GM20431 (cell line): ENCODE measurements at regions not wholly inside any gene's neighbourhood (a gene's known extent, or its start where the extent isn't known, plus 50 kb on each side); places are given as distances from the start of the nearest gene placed in this dataset.

ENCODE experiments used
- in situ Hi-C: fragments of 300-500 bp; cut with MseI, MboI; formaldehyde crosslinking; loops from one replicate; pipeline ENCODE4 v1.15.0; 2020; ENCODE audit warnings: low sequenced_read_pairs; ENCODE audit not compliant: unreplicated experiment

GRCh38 chr5:8034852-8035251, 165.9 kb downstream of the MTRR start:
- in situ Hi-C loops: no loop called here

DNA sequence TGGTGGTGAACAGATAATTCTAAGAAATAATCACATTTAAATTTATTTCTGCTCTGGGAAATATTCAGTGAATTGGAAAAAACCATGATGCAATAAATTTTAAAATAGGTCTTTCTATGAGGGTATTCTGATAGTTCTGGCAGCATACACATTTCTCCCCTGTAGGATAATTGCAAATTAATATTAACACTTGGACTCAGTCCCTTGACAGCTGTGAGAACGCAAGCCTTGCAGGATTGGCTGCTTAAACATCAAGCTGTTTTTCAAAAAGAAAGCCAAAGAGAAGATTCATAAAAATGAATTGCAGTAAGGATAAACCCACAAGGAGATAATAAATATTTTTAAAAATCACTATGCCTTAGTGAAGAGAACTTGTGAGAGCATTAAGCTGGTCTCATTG, 180.0 kb downstream of the MTRR start:
- in situ Hi-C loops: no loop called here

GRCh38 chr5:8050616-8051175, 181.7 kb downstream of the MTRR start:
- in situ Hi-C loops: no loop called here

DNA sequence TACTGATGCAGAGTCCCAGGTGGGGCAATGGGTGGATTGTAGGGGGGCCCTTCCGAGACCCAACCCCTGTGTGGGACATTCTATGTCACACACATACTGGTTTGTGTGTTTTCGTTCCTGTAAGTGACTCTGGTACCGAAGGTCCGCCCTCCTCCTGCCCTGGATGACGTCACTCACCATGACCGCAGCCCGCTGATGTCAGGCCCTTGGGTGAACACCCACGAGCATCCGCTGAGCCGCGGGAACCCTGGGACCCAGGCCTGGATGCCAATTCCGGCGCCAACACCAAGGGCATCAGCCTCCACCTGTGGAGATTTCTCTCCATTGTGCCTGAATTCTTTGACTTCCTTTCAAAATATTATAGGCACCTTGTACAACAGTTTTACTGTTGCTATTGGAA, 184.3 kb downstream of the MTRR start:
- in situ Hi-C loops: no loop called here

- in situ Hi-C loops: no loop called here
Measured at GRCh38 chr5:8057769-8058168, 188.8 kb downstream of the MTRR start.

GRCh38 chr5:8058616-8059190, 189.8 kb downstream of the MTRR start:
- in situ Hi-C loops: no loop called here

DNA sequence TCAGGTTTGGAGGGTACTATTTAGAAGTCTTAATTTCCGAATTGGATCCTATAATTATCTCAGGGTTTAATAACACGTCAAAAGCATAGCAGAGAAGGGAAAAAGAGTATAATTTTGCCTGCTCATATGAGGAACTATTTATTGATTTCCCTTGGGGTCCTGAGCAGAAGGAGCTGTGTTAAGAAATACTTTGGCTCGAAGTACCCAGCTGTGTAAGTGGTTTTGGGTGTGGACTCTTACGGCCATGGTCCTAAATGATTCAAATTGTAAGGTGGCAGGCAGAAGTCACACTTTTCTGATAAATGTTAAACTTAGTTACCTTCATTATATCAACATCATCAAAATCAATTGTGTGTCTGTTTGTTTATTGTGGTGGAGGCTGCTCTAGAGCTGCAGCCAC, 190.4 kb downstream of the MTRR start:
- in situ Hi-C loops: no loop called here

- in situ Hi-C loops: no loop called here
Measured at GRCh38 chr5:8060235-8060952, 191.4 kb downstream of the MTRR start.

GRCh38 chr5:8060953-8061429, 192.0 kb downstream of the MTRR start:
- in situ Hi-C loops: no loop called here

- in situ Hi-C loops: no loop called here
Measured at GRCh38 chr5:8062521-8062920, 193.6 kb downstream of the MTRR start.

- in situ Hi-C loops: no loop called here
Measured at GRCh38 chr5:8068078-8068477, 199.1 kb downstream of the MTRR start.

DNA sequence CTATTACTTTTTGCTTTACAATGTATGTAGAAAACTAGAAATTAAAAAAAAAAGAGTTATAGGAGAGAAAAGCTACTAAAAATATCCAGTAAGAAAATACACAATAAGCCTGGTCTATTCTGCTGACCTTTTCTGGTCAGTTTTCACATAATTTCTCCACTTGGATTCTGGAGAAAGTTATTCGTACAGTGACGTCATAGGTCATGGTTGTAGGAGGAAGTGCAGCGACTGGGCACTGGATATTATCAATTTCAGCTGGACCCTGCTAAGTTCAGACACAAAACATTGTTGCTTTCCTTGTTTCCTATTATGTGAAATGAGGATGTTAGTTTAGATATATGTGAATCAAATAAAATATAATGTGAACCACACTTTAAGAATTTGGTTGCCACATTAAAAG, 201.2 kb downstream of the MTRR start:
- in situ Hi-C loops: no loop called here

- in situ Hi-C loops: no loop called here
Measured at GRCh38 chr5:8079056-8079455, 210.1 kb downstream of the MTRR start.

DNA sequence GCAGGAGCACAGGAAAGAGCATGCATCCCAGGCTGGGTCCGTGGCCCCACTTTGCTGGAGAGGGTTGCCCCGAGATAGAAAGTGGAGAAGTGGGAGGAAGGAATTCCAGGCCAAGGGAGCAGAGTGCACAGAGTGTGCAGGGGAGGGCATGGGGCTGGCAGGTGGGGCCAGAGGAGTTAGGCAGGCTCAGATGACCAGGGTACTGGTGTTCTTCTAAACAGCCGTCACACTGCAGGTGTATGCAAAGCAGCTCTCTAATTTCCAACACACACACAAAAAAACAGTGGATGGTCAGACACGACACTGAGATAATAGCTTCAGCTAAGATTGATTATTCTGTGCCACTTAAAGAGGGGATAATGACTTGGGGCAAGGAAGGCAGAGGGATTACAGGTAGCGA, 212.2 kb downstream of the MTRR start:
- in situ Hi-C loops: no loop called here

DNA sequence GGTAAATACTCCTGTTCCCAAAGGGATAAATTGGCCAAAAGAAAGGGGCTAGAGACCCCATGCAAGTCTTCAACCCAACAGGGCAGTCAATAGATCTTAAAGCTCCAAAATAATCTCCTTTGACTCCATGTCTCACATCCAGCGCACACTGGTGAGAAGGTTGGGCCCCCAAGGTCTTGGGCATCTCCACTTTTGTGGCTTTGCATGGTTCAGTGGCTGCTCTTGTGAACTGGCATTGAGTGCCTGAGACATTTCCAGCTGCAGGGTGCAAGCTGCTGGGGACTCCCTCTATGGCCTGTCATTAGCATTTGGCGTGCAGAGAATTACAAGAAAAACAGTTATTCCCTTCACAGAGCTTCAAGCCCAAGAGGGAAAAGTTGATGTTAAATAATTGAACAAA, 224.7 kb downstream of the MTRR start:
- in situ Hi-C loops: no loop called here

DNA sequence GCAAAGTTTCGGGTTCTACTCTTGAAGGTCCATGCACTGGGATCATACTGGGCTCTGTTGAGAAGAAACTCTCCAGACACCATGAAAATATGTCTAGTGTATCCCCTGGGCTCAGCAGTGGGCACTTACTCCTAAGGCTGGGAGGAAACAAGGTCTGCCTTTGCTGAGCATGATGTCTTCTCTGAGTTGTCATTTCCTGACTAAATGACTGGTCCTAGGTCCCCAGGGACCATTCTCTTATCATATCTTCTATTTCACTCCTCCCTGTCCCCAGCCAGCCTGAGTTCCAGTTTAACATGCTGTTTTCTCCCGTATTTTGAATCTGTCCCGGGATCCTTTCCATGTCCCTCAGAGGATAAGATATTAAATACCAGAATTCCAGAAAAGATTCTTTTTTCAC, 225.4 kb downstream of the MTRR start:
- in situ Hi-C loops: no loop called here

DNA sequence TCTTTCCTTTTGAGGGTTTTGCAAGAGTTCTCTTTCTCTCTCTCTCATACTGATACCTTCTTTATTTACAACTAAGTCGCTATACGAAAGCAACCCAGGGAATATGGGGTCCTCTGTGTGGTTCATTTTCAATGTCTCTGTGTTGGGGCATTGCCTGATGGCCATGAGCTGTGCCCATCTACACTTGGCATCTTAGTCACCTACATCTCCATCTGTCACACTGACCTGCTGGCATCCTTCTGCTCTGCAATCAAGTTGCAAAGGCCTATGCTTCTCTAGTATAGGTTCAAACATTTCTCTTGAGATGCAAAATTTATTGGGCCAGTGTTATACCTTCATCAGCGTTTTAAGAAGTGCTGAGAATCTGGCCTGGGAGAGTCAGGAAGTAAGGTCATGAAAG, 228.2 kb downstream of the MTRR start:
- in situ Hi-C loops: no loop called here

GRCh38 chr5:8098081-8098480, 229.1 kb downstream of the MTRR start:
- in situ Hi-C loops: no loop called here

DNA sequence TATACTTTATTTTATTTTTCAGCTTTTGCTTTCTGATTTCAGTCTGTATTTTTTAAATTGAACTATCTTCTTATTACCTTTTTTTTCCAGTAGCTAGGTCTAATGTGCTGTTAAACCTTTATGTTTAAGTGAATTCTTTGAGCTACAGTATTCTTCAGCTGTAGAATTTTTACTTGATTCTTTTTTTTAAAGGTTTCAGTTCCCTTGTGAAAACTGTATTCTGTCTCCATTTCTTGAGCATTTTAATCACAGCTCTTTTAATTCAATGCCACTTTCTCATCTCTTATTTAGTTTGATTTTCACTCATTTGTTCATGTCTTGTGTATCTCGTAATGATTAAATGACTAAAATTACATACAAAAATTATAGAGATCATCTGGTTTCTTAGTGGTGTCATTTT, 233.8 kb downstream of the MTRR start:
- in situ Hi-C loops: no loop called here

DNA sequence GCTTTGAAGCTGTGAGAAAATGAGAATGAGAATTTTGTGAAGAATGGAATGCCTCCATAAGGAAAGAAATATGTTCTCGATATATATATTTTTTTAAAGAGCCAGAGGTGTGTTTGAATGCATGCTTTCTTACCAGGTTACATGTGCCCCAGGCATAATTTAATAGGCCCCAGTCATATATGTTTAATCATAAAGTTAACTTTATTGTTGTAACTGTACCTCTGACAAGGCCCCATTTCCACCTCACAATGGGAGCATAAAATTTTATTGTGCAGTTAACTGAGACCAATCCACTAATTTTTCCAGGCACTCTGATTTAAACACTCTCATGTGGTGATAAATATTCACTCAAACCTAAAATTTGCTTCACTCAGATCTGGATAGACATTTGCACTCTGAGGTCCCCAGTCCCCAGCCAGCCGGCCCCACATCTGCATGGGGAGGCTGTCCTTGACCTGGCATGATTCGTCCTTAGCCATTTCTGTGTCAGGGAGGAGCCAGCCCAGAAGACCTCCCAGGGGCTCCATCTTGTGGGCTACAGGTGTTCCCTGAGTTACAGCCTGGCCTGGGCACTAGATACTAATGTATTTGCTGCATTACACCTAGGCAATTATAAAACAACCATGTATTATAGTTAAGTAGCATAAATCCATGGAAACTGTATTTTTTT, 245.8 kb downstream of the MTRR start:
- in situ Hi-C loops: no loop called here

DNA sequence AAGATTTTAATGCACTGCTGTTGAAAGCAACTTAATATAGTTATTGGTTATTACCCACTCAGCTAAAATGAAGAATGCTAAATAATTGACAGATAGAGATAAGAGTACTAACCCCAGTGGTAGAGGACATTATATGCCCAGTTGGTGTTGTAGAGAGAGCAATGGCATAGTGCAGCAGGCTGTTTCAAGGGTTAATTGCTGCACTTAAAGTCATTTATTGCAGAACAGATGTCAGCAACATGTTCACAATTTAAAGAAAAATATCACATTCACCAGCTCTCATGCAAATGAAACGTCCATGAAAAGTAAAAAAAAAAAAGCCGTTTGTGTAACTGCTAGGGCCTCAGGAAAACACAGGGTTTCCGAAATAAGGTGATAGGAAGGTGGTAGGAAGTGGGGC, 254.6 kb downstream of the MTRR start:
- in situ Hi-C loops: no loop called here
